ENCODE measurements at regions not wholly inside any gene's neighbourhood (a gene's known extent, or its start where the extent isn't known, plus 50 kb on each side); places are given as distances from the start of the nearest gene placed in this dataset.

GRCh38 chr22:23405366-23405851, 174.7 kb downstream of the IGLL1 start:
- DNase-seq (peak; percentile 39), ATAC-seq (no peak)
- peaks cover 5% of the 10 kb centered on the region for H3K4me1 ChIP-seq
- intact Hi-C loops (cut with DNase I), result no loop called here
- H3K27me3 ChIP-seq, result no peaks in the 10 kb centered on the region
- no peak overlapping the region for H3K4me3 ChIP-seq
- H3K36me3 ChIP-seq, result no peaks in the 10 kb centered on the region
- no peaks in the 10 kb centered on the region for H3K9me3 ChIP-seq
- TF ChIP-seq CTCF (IDR thresholded peaks at IDR 0.05), result no peak
- no peak overlapping the region for H3K27ac ChIP-seq

- peaks cover 5% of the 10 kb centered on the region for H3K4me1 ChIP-seq
- no peak overlapping the region for H3K27ac ChIP-seq
- intact Hi-C loops (cut with DNase I), result no loop called here
- no peak for TF ChIP-seq CTCF (IDR thresholded peaks at IDR 0.05)
- no peaks in the 10 kb centered on the region for H3K36me3 ChIP-seq
- H3K9me3 ChIP-seq, result no peaks in the 10 kb centered on the region
- no peak overlapping the region for H3K4me3 ChIP-seq
- peak; percentile 10 for ATAC-seq
- DNase-seq, result no peak
- H3K27me3 ChIP-seq, result no peaks in the 10 kb centered on the region
These were observed 175.3 kb downstream of the IGLL1 start for GRCh38 chr22:23404689-23405365.

- H3K36me3 ChIP-seq, result no peaks in the 10 kb centered on the region
- ATAC-seq (no peak), DNase-seq (no peak)
- H3K27ac ChIP-seq, result no peak overlapping the region
- no peak for TF ChIP-seq CTCF (IDR thresholded peaks at IDR 0.05)
- peaks cover 5% of the 10 kb centered on the region for H3K4me1 ChIP-seq
- no peaks in the 10 kb centered on the region for H3K9me3 ChIP-seq
- intact Hi-C loops (cut with DNase I), result no loop called here
- H3K4me3 ChIP-seq, result no peak overlapping the region
- no peaks in the 10 kb centered on the region for H3K27me3 ChIP-seq
These were observed 176.1 kb downstream of the IGLL1 start for GRCh38 chr22:23403720-23404688.

GRCh38 chr22:23403152-23403719, 176.9 kb downstream of the IGLL1 start:
- no peak for ATAC-seq
- Histone ChIP-seq H3K4me1 (peaks cover 5% of the 10 kb centered on the region), H3K27ac (no peak overlapping the region), H3K9me3 (no peaks in the 10 kb centered on the region), H3K27me3 (no peaks in the 10 kb centered on the region), H3K4me3 (no peak overlapping the region), H3K36me3 (no peaks in the 10 kb centered on the region)
- TF ChIP-seq CTCF (IDR thresholded peaks at IDR 0.05), result no peak
- no peak for DNase-seq
- intact Hi-C loops (cut with DNase I), result no loop called here

- peak overlapping the region; percentile 39 for H3K4me3 ChIP-seq
- intact Hi-C loops (cut with DNase I), result no loop called here
- peak; percentile 49 for TF ChIP-seq CTCF (IDR thresholded peaks at IDR 0.05)
- peak; percentile 86 for DNase-seq
- H3K9me3 ChIP-seq, result no peaks in the 10 kb centered on the region
- peak; percentile 83 for ATAC-seq
- H3K36me3 ChIP-seq, result no peaks in the 10 kb centered on the region
- peaks cover 5% of the 10 kb centered on the region for H3K4me1 ChIP-seq
- H3K27me3 ChIP-seq, result no peaks in the 10 kb centered on the region
- H3K27ac ChIP-seq, result no peak overlapping the region
These were observed 177.6 kb downstream of the IGLL1 start for GRCh38 chr22:23402275-23403151.

Measured in upper lobe of right lung (tissue), 1 donor.